GM19452 (cell line): ENCODE measurements at regions not wholly inside any gene's neighbourhood (a gene's known extent, or its start where the extent isn't known, plus 50 kb on each side); places are given as distances from the start of the nearest gene placed in this dataset.

Source experiments
- ATAC-seq: cut with Tn5 transposase; IDR thresholded peaks from one replicate; pipeline ENCODE4 v1.9.1; 2021; ENCODE audit not compliant: unreplicated experiment

- no peak for ATAC-seq
Measured at GRCh38 chr15:77823736-77824135, 191.0 kb upstream of the LINGO1 start.

DNA sequence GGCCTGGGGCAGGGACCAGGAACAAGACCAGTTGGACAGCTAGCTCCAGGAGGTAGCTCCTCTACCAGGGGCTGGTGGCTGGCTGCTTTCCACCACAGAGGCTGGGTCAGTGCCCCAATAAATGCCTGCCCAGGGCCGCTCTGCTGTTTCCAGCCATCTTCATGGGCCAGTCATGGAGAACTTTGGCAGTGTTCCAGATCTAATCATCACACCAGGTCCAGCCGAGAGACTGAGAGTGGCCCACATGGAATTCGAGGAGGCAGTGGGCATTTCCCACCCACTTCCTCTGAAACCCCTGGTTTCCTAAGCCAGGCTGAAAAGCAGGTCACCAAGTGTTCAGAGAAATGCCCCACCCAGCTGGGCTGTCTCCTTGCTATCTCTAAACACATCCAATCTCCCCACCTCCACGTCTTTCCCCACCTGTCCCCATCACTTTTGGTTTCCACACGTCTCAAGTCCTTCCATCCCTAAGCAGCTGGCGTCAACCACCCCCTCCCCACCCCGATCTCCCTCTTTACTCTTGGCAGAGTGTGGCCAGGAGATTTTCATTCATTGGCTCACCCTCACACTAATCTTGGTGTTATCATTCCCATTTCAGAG is 190.0 kb upstream of the LINGO1 start:
- ATAC-seq: no peak

DNA sequence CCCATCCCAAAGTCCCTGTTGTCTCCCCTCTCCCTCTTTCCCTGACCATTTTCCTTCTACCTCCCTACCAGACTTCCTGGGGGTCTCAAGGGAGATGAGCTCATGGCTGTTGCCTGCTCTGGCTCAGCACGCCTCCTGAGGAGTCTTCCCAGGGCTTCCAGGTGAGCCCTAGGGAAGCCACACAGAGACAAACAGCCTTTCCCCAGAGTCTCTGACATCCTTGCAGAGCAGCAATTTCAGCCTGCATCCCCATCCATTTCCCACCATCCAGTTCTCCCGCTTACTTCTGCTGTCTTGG is 189.2 kb upstream of the LINGO1 start:
- no peak for ATAC-seq

- ATAC-seq: no peak
Measured at GRCh38 chr15:77821188-77821958, 188.7 kb upstream of the LINGO1 start.

GRCh38 chr15:77819851-77820728 is 187.4 kb upstream of the LINGO1 start:
- ATAC-seq: no peak

DNA sequence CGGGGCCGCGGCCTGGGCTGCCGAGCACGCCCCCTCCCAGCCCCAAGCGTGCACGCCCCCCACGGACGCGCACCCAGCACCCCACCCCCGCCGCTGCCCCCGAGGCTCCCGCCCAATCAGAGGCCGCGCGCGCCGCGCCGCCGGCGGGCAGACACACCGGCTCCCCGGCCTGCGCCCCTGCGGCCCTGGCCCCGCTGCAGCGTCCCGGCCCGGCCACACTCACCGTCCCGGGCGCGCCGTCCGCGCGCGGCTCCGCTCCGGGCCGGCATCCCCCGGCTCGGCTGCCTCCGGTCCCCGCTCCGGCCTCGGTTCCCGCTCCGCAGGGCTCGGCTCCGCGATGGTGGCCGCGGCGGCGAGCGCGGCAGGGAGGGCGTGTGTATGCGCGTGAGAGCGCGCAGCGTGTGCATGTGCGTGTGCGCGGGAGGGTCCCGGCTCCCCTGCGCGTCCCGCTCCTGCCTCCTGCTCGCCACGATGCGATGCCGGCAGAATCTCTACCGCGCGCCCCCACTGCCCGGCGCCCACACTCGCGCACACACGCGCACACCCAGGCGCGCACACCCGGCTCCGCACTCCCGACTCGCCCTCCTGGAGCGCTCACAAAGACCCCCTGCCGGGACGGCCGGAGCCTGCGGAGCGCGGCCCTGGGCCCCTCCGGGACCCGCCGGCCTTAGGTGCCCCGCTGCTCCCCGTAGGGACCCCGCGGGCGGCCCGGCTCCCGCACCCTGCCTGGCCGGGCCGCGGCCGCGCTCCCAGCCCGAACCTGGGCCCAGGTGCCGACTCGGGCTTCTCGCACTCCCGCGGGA is 186.5 kb upstream of the LINGO1 start:
- ATAC-seq: no peak

- ATAC-seq: no peak
Measured at GRCh38 chr15:77818484-77819047, 185.9 kb upstream of the LINGO1 start.

- no peak for ATAC-seq
Measured at GRCh38 chr15:77817434-77817833, 184.7 kb upstream of the LINGO1 start.

GRCh38 chr15:77816983-77817382 is 184.3 kb upstream of the LINGO1 start:
- ATAC-seq: no peak

DNA sequence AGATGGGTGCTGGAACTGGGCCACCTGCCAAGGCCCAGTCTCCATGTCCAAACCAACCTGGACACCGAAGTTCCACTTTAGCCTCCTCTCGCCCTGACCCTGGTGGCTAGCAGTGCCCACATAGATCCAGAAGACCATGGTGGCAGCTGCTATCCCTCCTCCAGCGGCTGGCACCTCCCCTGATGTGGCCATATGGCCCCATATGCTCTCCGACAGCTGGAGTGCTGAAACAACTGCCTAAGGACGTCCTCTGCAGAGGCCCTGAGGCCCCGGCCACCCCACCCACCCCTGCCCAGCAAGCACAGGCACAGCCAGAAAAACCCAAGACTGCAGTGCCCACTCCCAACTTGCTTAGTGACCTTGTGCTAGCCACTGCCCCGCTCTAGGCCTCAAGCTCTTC is 182.3 kb upstream of the LINGO1 start:
- ATAC-seq: no peak

- no peak for ATAC-seq
Measured at GRCh38 chr15:77812664-77813063, 180.0 kb upstream of the LINGO1 start.

DNA sequence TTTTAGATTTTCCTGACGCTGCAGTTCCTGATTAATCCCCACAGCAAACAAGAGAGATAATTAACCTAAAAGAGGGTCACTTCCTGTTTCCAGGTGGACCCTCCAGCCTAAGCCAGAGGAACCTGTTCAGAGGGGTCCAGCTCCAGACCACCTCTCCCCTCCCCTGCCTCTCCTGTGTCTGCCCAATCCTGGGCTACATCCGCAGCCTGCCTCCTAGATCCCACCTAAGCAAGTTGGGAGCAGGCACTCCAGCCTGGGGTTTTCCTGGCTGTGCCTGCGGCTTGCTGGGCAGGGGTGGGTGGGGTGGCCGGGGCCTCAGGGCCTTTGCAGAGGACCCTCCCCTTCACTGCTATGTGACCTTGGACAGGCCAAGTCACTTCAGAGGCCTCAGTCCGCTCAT is 178.6 kb upstream of the LINGO1 start:
- ATAC-seq: no peak

- no peak for ATAC-seq
Measured at GRCh38 chr15:77810130-77810571, 177.4 kb upstream of the LINGO1 start.

DNA sequence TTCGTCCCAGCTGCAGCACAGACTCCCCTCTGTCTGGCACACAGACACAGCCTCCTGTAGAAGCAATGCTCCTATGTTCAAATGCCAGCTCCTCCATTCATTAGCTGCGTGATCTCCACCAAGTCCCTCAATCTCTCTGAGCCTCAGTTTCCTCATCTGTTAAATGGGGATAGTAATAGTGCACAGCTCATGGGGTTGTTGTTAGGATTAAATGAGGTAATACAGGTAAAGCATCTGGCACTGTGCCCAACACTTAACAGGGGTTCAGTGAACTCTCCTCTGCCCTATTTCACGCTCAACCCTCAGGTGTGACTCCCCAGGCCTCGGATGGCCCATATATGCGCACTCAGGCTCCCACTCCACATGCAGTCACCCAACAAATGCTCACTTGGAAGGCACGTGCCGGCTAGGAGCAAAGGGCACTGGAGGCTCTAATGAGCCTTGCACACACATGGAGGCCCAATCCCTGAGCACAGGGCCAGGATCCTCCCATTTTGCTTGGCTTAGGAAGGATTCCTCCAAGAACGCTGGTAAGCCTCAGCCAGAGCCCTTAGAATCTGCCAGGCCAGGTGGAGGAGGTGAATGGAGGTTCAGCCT is 176.0 kb upstream of the LINGO1 start:
- no peak for ATAC-seq

DNA sequence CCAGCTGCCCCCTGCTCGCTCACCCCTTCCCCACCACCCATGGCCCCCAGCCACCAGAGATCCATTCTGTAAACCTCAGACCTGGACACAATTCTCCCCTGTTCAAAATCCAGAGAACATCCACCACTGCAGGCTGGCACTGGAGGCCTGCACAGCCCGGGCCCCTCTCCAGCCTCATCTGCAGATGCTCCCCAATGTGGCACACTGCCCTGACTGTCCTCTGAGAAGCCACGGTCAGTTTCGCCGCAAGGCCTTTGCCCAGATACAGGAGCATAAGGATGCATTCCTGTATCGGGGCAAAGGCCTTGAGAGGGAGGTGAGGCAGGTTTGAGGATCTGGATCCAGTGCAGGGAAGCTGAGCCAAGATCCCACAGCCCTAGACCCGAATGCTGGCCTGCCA is 175.4 kb upstream of the LINGO1 start:
- ATAC-seq: no peak

GRCh38 chr15:77807611-77808010 is 174.9 kb upstream of the LINGO1 start:
- no peak for ATAC-seq

DNA sequence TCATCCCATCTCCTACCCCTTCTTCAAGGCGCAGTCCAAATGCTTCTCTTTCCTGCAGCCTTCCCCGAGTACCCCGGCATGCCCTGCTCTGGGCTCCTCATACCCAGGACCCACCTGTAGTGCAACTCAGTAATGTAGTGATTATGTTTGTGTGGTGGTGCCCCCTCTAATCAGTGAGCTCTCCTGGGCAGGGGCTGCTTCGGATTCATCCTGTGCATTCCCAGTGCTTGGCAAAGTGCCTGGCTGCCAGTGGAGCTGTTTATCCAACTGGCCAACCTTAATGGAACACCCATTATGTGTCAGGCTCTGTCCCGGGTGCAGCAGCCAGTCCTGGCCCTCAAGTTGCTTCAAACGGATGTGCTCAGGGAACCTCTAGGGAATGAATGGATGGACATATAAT is 174.4 kb upstream of the LINGO1 start:
- no peak for ATAC-seq

DNA sequence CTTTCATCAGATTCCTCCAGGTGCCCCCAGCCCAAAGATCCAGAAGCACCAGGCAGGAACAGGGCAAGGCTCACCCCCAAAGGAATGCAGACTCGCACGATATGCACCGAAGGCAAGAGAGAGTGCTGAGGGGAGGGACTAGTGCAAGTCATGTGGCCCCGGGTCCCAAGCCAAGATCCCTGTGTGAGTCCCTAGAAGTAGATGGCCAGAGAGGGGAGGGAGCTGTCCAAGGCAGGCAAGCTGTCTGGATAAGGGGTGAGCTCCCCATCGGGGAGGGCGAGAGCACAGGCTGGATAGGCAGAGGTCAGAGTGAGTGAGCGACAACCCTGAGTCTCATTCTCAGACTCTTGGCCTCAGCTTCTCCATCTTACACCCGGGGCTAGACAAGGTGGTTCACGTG is 171.5 kb upstream of the LINGO1 start:
- no peak for ATAC-seq

- no peak for ATAC-seq
Measured at GRCh38 chr15:77803487-77803886, 170.8 kb upstream of the LINGO1 start.

DNA sequence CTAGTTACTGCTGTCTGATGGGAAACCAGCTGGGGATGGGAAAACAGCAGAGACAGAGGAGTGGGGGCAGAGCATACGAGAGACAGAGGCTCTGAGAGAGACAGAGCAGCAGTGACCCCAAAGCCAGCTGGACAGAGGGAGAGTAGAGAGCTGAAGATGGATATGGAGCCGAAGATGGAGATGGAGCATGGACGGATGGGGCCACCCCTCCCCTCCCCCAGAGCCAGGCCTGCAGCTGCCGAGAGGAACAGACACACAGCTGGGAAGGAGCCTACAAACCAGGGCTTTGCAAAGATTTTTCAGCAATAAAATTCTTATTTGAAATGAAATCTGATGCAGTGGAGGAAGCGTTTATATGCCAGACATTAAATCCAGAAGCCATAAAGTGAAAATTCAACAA is 167.6 kb upstream of the LINGO1 start:
- ATAC-seq: no peak

DNA sequence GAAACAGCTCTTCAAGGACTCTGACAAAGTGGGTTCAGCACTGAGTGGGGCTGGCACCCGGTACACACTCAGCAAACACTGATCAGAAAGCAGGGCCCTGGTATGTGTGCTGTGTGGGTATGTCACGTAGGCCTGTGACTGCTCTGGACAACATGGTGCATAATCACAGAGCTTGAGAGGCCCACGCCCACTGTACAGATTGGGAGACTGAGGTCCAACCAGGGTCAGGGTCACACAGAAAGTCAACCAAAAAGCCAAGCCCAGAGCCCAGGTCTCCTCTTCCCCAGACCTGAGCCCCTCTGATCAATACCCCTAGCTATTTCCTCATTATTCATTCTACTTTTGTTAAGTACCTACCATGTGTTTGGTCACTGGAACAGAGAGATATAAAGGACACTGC is 166.1 kb upstream of the LINGO1 start:
- no peak for ATAC-seq
